Erythroblast (primary cell): ENCODE measurements at regions not wholly inside any gene's neighbourhood (a gene's known extent, or its start where the extent isn't known, plus 50 kb on each side); places are given as distances from the start of the nearest gene placed in this dataset.

Source experiments
- GATA1 ChIP-seq: IDR thresholded peaks from 2 replicates; pipeline ENCODE4 v1.6.1; 2011; ENCODE audit warnings: low read depth, mild to moderate bottlenecking, control low read depth, low read length, moderate library complexity
- POLR2A ChIP-seq: IDR thresholded peaks from 2 replicates; pipeline ENCODE4 v1.6.1; 2011; ENCODE audit warnings: mild to moderate bottlenecking, low read length

DNA sequence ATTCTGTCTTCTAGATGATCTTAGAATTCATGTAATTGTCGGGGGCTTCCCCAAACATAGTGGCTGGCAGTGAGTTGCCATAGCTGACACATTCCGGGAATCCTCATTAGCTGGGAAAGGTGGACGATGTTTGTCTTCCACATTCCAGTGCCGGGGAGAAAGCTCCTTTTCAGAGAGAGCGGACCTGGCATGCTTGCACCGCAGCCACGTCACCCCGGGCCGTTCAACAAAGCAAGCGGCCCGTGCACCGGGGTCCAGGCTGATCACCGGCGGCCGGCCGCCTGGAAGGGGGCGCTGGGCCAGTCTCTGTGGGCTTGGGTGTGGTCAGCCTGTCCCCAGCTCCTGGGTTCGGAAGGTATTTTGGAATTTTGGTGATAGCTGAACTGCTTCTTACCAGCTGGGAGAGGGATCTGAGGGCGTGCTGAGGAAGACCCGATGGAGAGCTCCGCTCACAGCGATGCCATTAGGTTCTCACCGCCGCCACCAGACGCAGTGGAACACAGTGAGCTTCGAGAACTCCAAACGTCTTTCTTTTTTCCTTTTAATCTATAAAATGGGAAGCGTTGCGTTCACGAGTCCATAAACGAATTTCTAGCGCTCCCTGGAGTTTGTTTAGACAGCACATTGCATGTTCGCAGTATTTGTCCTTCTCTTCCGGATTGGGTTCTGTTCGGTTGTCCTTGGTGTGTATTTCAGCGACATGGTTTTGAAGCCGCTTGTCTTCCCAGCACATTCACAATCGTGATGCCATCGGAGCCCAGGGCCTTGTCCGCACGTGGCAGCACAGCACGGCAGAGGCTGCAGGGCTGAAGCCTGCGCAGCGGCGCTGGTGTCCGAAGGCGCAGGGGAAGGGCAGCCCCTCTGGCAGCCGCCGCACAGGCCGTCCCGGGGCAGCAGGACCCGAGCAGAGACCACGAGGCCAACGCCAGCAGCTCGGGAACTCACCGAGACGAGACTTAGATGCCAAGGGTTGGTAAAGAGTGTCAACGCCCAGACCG lies 557.6 kb downstream of the QKI start:
- TF ChIP-seq POLR2A (no peak), GATA1 (no peak)
